GM12865 (cell line): ENCODE measurements at regions not wholly inside any gene's neighbourhood (a gene's known extent, or its start where the extent isn't known, plus 50 kb on each side); places are given as distances from the start of the nearest gene placed in this dataset.

ENCODE experiments used
- DNase-seq: peaks from one replicate; pipeline ENCODE4 v3.0.0; 2010; ENCODE audit warnings: low read depth
- H3K4me3 ChIP-seq: 2 replicates; pipeline ENCODE4 v1.5.1; 2011; ENCODE audit warnings: mild to moderate bottlenecking, low read depth, low read length, control low read depth
- TF ChIP-seq, protein P1 (sequence below): IDR thresholded peaks from 2 replicates; pipeline ENCODE4 v1.5.1; 2011; ENCODE audit warnings: low read length, control low read depth, low read depth, inconsistent platforms; ENCODE audit not compliant: insufficient read depth; ENCODE audit errors: missing control alignments

DNA sequence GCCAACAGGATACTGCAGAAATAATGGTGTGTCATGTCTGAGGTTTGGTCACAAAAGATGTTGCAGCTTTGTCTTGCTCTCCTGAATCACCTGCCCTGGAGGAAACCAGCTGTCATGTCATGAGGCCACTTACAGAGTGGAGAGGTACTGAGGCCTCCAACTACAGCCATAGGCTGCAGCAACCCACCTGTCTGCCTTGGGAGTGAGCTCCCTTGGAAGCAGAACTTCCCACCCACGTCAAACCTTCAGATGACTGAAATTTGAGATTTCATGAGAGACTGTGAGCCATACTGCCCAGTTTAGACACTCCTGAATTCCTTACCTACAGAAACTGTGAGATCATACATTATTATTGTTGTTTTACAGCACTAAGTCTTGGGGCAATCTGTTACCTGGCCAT, 475.9 kb downstream of the HS3ST3B1 start:
- H3K4me3 ChIP-seq, result no peak overlapping the region
- no peak for DNase-seq

DNA sequence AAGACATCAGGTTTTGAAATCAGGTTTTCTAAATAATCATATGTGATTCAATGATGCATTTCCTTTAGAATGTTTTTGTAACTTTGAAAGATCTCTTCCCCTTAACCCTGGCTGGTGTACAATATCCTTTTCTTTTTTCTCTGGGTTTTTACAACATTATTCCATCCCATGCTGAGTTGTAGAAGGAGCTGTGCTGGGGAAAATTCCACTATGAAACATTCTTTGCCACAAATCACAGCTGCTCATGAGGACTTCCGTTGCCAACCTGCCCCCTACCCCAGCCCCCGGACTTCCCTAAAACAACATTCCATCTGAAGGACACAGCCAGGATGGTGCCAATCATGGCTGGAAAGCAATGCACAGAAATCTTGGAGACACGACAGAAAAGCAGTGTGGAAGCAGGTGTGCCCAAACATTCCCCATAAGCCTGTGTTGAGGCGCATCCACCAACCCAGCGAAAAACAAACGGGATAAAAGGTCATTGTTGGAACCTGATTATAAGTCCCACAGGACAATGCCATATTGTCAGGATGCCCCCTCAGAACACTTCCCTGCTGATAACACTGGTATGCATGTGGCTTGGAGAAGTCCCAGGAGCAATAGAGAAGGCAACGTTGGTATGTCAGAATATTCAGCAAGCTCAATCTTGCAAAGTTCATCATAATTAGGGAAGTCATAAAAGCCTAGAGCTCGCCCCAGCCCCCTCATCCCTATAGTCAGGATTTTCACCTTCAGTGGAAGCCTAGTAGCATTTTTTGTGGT, 475.0 kb downstream of the HS3ST3B1 start:
- no peak for DNase-seq
- TF ChIP-seq, protein P1, sequence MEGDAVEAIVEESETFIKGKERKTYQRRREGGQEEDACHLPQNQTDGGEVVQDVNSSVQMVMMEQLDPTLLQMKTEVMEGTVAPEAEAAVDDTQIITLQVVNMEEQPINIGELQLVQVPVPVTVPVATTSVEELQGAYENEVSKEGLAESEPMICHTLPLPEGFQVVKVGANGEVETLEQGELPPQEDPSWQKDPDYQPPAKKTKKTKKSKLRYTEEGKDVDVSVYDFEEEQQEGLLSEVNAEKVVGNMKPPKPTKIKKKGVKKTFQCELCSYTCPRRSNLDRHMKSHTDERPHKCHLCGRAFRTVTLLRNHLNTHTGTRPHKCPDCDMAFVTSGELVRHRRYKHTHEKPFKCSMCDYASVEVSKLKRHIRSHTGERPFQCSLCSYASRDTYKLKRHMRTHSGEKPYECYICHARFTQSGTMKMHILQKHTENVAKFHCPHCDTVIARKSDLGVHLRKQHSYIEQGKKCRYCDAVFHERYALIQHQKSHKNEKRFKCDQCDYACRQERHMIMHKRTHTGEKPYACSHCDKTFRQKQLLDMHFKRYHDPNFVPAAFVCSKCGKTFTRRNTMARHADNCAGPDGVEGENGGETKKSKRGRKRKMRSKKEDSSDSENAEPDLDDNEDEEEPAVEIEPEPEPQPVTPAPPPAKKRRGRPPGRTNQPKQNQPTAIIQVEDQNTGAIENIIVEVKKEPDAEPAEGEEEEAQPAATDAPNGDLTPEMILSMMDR, result no peak
- no peak overlapping the region for H3K4me3 ChIP-seq

More for the DNA sequence above, 475.9 kb downstream of the HS3ST3B1 start:
- TF ChIP-seq, protein P1, result no peak

DNA sequence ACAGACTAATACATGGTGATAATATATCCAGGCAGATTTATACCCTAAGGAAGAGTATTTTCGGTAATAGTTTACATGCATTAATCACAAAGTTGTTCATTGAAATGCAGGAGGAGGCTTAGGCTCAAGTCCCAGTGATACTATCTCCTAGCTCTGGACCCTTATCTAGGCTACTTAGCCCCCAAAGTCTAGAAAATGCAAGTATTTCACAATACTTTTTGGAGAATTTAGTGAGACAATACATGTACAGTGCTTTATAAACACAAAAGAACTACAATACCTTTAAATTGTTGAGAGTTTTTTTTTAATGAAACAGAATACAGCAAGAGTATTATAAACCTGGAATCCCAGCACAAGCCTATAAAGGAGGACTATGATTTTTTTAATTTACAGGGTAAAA, 473.9 kb downstream of the HS3ST3B1 start:
- DNase-seq, result no peak
- TF ChIP-seq, protein P1, result no peak
- H3K4me3 ChIP-seq, result no peak overlapping the region

DNA sequence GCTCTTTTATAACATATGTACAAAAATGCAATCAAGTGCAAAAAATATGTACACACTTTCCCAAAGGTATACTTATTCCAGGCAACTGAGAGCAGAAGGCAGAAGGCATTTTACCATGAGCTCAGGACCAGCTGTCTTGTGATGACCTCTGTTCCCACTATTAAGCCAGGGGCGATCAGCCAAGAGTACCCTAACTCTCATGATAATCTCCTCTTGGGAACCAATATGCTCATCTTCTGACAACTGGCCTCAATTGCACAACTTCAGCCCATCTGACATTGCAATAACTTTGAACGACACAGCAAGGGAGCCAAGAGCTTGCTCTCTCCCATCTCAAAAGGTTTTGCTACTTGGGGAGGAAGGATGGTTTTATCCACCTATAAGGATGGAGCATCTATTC, 471.9 kb downstream of the HS3ST3B1 start:
- H3K4me3 ChIP-seq, result no peak overlapping the region
- no peak for DNase-seq
- TF ChIP-seq, protein P1, result no peak

DNA sequence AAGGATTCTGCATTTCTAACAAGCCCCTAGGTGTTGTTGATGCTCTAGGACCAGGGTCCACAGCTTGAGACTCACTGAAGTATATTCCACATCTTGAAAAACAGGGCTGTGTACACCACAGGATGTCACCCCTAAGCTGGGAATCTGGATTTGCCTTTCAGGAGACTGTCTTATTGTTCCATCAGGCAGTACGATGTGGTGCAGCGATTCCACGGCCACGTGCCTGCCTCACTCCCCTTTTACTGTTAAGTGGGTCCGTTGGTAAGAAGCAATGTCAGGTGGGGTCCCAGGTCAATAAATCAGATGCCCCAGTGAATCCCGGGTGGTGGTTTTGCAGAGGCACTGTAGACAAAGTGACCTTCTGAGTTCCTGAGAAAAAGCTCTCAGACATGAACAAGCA, 470.7 kb downstream of the HS3ST3B1 start:
- TF ChIP-seq, protein P1, result no peak
- no peak for DNase-seq
- H3K4me3 ChIP-seq, result no peak overlapping the region

DNA sequence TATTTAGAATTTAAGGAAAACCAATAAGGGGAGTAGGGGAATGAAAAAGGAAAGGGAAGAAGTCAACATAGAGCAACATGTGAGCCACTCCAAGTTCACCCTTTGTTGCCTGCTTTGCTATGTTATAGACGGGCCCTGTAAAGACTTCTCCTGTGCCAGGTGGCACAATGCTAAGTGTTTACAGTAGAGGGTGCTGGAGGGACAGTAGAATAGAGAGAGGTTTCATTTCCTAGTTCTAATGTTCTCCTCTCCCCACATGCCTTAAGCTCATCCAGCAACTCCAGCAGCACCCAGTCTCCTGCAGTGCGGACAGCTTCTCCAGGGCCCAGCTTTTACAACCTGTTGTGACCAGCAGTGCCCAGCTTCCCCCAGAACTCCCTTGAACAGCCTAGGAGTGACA, 468.0 kb downstream of the HS3ST3B1 start:
- TF ChIP-seq, protein P1, result no peak
- H3K4me3 ChIP-seq, result no peak overlapping the region
- no peak for DNase-seq
